HepG2 (cell line): ENCODE measurements at regions not wholly inside any gene's neighbourhood (a gene's known extent, or its start where the extent isn't known, plus 50 kb on each side); places are given as distances from the start of the nearest gene placed in this dataset.

Experiments
- ATAC-seq: fragments of 200-7000 bp; cut with Tn5 transposase; 3 replicates; pipeline ENCODE4 v1.9.1; 2020; ENCODE audit warnings: mild to moderate bottlenecking, moderate library complexity
- BruUV-seq: library from RNA; stranded (reverse); fragments of 400-500 nt; replicated peaks from 2 replicates; lab custom pipeline; 2021; lab: Mats Ljungman, UMichigan
- CTCF ChIA-PET: fragments of 300-600 bp; formaldehyde crosslinking; extraction: SDS; loops from one replicate; lab custom pipeline; 2021; ENCODE audit warnings: low total read pairs, inconsistent platforms, low intra/inter-chr PET ratio; lab: Yijun Ruan, JAX
- POLR2A ChIA-PET: fragments of 350-600 bp; sonication (Branson Sonifier 250); formaldehyde crosslinking; loops from one replicate; lab custom pipeline; 2020; ENCODE audit warnings: antibody characterized with exemption, inconsistent platforms; lab: Yijun Ruan, JAX
- DNase-seq: peaks from one replicate; pipeline ENCODE4 v3.0.0-alpha.2; 2015; ENCODE audit warnings: low spot score
- FAIRE-seq: peaks from 3 replicates; lab custom pipeline; 2011; peaks lifted over from hg19 to GRCh38; lab: Jason Lieb, UNC
- H2AFZ ChIP-seq: one replicate; pipeline ENCODE4 v1.6.1; 2011; ENCODE audit warnings: low read length, inconsistent platforms
- H3K27ac ChIP-seq: fragments of 300-600 bp; 3 replicates; pipeline ENCODE4 v1.8.0; 2011; ENCODE audit warnings: mixed run types, mild to moderate bottlenecking, mixed read lengths, low read length, inconsistent platforms; ENCODE audit not compliant: insufficient read depth; ENCODE audit errors: extremely low read length
- H3K27me3 ChIP-seq, 2 experiments: fragments of 200-600 bp in 1 of 2; 2 replicates in 1 of 2; 3 replicates in 1 of 2; pipeline versions ENCODE4 v1.6.0 to v1.8.0; 2011; ENCODE audit warnings: low read length in 2 of 2, mild to moderate bottlenecking in 2 of 2, moderate library complexity in 2 of 2, inconsistent platforms in 1 of 2; ENCODE audit not compliant: insufficient read depth in 2 of 2, control insufficient read depth in 1 of 2
- H3K36me3 ChIP-seq, 2 experiments: fragments of 200-600 bp in 1 of 2; replicated peaks in 1 of 2; 2 replicates in 1 of 2; 3 replicates in 1 of 2; pipeline versions ENCODE4 v1.5.1 to v1.8.0; 2011; ENCODE audit warnings: low read length in 2 of 2, inconsistent platforms in 1 of 2; ENCODE audit not compliant: insufficient read depth in 2 of 2, control insufficient read depth in 1 of 2
- H3K4me1 ChIP-seq: 2 replicates; pipeline ENCODE4 v1.5.1; 2012; ENCODE audit warnings: low read length, inconsistent platforms; ENCODE audit not compliant: insufficient read depth
- H3K4me2 ChIP-seq: 2 replicates; pipeline ENCODE4 v1.6.0; 2011; ENCODE audit warnings: low read depth, low read length, inconsistent platforms
- H3K4me3 ChIP-seq, 3 experiments: fragments of 200-600 bp in 1 of 3; sonication (generic), shearing (Covaris generic) in 1 of 3; replicated peaks in 1 of 3; 2 replicates each; pipeline ENCODE4 v1.5.1; 2011 to 2016; ENCODE audit warnings: low read length in 3 of 3, inconsistent platforms in 2 of 3, low read depth in 2 of 3, mild to moderate bottlenecking in 2 of 3, control low read depth in 1 of 3, mixed read lengths in 1 of 3; ENCODE audit not compliant: insufficient read depth in 1 of 3
- H3K79me2 ChIP-seq: one replicate; pipeline ENCODE4 v1.6.1; 2011; ENCODE audit warnings: low read length, inconsistent platforms; ENCODE audit not compliant: insufficient read depth
- H3K9ac ChIP-seq: 2 replicates; pipeline ENCODE4 v1.6.0; 2011; ENCODE audit warnings: mild to moderate bottlenecking, low read depth, low read length, inconsistent platforms; ENCODE audit not compliant: insufficient read depth
- H3K9me3 ChIP-seq: 2 replicates; pipeline ENCODE4 v1.5.1; 2012; ENCODE audit warnings: mild to moderate bottlenecking, low read length
- H4K20me1 ChIP-seq: 2 replicates; pipeline ENCODE4 v1.6.0; 2011; ENCODE audit warnings: inconsistent platforms, mild to moderate bottlenecking, low read length, moderate library complexity; ENCODE audit not compliant: insufficient read depth
- MYPOP ChIP-seq: sonication (generic); formaldehyde crosslinking; IDR thresholded peaks from 2 replicates; pipeline ENCODE4 v1.8.1; 2023; ENCODE audit warnings: mild to moderate bottlenecking, moderate library complexity, missing genetic modification reagents
- WGBS: methylation state at CpG from one replicate; pipeline ENCODE4 v1.1.6; 2017; ENCODE audit warnings: low lambda C conversion rate; 5-methylcytosine and 5-hydroxymethylcytosine counted together
- in situ Hi-C: cut with HindIII; loops from 2 replicates; pipeline ENCODE4 v1.10.0; 2017; ENCODE audit warnings: low pct_unique_long_range_greater_than_20kb; ENCODE audit not compliant: extremely low pct_ligation_motif_present
- intact Hi-C: fragments of 100-400 bp; cut with micrococcal nuclease; formaldehyde crosslinking; loops from one replicate; pipeline ENCODE4 v1.10.0; 2022; ENCODE audit not compliant: unreplicated experiment
- TF ChIP-seq, protein P1 (sequence below): sonication (generic); formaldehyde crosslinking; IDR thresholded peaks from 2 replicates; pipeline ENCODE4 v1.8.0; 2022; ENCODE audit warnings: mild to moderate bottlenecking, missing genetic modification reagents, moderate library complexity
- TF ChIP-seq, protein P2 (sequence below): sonication (generic); formaldehyde crosslinking; IDR thresholded peaks from 2 replicates; pipeline ENCODE4 v1.5.0; 2020; ENCODE audit warnings: missing genetic modification reagents

GRCh38 chr1:232386721-232387510 lies 243.0 kb downstream of the SIPA1L2 start:
- Histone ChIP-seq H3K4me3 (no peak overlapping the region), H3K4me1 (no peaks in the 10 kb centered on the region), H2AFZ (no peak overlapping the region), H4K20me1 (no peaks in the 10 kb centered on the region), H3K27ac (no peak overlapping the region), H3K4me2 (no peak overlapping the region), H3K9ac (no peak overlapping the region), H3K36me3 (no peaks in the 10 kb centered on the region), H3K9me3 (no peaks in the 10 kb centered on the region), H3K79me2 (no peaks in the 10 kb centered on the region), H3K27me3 (peaks cover 0 to 1% of the 10 kb centered on the region in 2 experiments; a peak in 2 of 5 replicates)
- POLR2A ChIA-PET: no interaction called here
- CTCF ChIA-PET: no interaction called here
- TF ChIP-seq, protein P1, sequence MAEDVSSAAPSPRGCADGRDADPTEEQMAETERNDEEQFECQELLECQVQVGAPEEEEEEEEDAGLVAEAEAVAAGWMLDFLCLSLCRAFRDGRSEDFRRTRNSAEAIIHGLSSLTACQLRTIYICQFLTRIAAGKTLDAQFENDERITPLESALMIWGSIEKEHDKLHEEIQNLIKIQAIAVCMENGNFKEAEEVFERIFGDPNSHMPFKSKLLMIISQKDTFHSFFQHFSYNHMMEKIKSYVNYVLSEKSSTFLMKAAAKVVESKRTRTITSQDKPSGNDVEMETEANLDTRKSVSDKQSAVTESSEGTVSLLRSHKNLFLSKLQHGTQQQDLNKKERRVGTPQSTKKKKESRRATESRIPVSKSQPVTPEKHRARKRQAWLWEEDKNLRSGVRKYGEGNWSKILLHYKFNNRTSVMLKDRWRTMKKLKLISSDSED (CRISPR knock-in tag): no peak
- no peak for TF ChIP-seq MYPOP (CRISPR knock-in tag)
- TF ChIP-seq, protein P2, sequence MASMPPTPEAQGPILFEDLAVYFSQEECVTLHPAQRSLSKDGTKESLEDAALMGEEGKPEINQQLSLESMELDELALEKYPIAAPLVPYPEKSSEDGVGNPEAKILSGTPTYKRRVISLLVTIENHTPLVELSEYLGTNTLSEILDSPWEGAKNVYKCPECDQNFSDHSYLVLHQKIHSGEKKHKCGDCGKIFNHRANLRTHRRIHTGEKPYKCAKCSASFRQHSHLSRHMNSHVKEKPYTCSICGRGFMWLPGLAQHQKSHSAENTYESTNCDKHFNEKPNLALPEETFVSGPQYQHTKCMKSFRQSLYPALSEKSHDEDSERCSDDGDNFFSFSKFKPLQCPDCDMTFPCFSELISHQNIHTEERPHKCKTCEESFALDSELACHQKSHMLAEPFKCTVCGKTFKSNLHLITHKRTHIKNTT (CRISPR knock-in tag): no peak
- intact Hi-C loops (no loop called here), in situ Hi-C loops (no loop called here)
- WGBS: 0% methylated on average over 3 of the region's 9 CpGs
- DNase-seq (no peak), FAIRE-seq (no peak), ATAC-seq (no peak)
- BruUV-seq: no TSS peak
